ENCODE measurements at regions not wholly inside any gene's neighbourhood (a gene's known extent, or its start where the extent isn't known, plus 50 kb on each side); places are given as distances from the start of the nearest gene placed in this dataset.

- H3K4me1 ChIP-seq (ENCODE audit: insufficient read depth) = no peaks in the 10 kb centered on the region
- H3K36me3 Mint-ChIP-seq (ENCODE audit: low read depth) = no peaks in the 10 kb centered on the region; the same call in 2 of the 3 replicates
- H3K79me2 ChIP-seq (replicated peaks; ENCODE audit: insufficient read depth) = no peaks in the 10 kb centered on the region
- H3K27me3 ChIP-seq (ENCODE audit: insufficient read depth) = no peaks in the 10 kb centered on the region
- TF ChIP-seq NANOG (IDR thresholded peaks at IDR 0.05; ENCODE audit: borderline replicate concordance) = no peak
- TF ChIP-seq ZNF331 (CRISPR knock-in tag; IDR thresholded peaks at IDR 0.05; ENCODE audit: low read depth) = no peak
- no peak for TF ChIP-seq REST (IDR thresholded peaks at IDR 0.05; ENCODE audit: unreplicated experiment)
- no peak for TF ChIP-seq ZNF114 (CRISPR knock-in tag; IDR thresholded peaks at IDR 0.05)
- no peaks in the 10 kb centered on the region for H3K27me3 Mint-ChIP-seq (ENCODE audit: insufficient read depth, low read depth, poor library complexity)
- ATAC-seq (no peak), DNase-seq (ENCODE audit: low spot score) (no peak)
- H3K9me3 Mint-ChIP-seq = peaks cover 9% of the 10 kb centered on the region
- H3K4me3 ChIP-seq = no peak overlapping the region
- no peak overlapping the region for H2AFZ ChIP-seq
- no peak overlapping the region for H3K27ac Mint-ChIP-seq
- no peaks in the 10 kb centered on the region for H3K4me1 Mint-ChIP-seq
- H4K20me1 ChIP-seq (replicated peaks; ENCODE audit: insufficient read depth) = no peaks in the 10 kb centered on the region
- H3K36me3 ChIP-seq (ENCODE audit: insufficient read depth) = no peaks in the 10 kb centered on the region
- no peaks in the 10 kb centered on the region for H3F3A ChIP-seq (replicated peaks; ENCODE audit: low read depth)
- 0 out of 2 replicates have a peak, but pooled peaks cover 14% of the 10 kb centered on the region for H3K9me2 ChIP-seq (ENCODE audit: insufficient read depth)
- no peak overlapping the region for H3K4me2 ChIP-seq
- H3K4me3 Mint-ChIP-seq = no peak overlapping the region
- no peak overlapping the region for H3K27ac ChIP-seq (ENCODE audit: low read depth)
These were observed 178.3 kb downstream of the TRIB2 start for GRCh38 chr2:12895017-12895416.

GRCh38 chr2:12896318-12896982 lies 179.7 kb downstream of the TRIB2 start:
- Histone ChIP-seq H2AFZ (no peak overlapping the region), H4K20me1 (replicated peaks; ENCODE audit: insufficient read depth) (no peaks in the 10 kb centered on the region), H3K4me2 (no peak overlapping the region), H3K9me2 (ENCODE audit: insufficient read depth) (0 out of 2 replicates have a peak, but pooled peaks cover 10% of the 10 kb centered on the region), H3K4me3 (no peak overlapping the region), H3F3A (replicated peaks; ENCODE audit: low read depth) (no peaks in the 10 kb centered on the region), H3K79me2 (replicated peaks; ENCODE audit: insufficient read depth) (no peaks in the 10 kb centered on the region), H3K36me3 (ENCODE audit: insufficient read depth) (no peaks in the 10 kb centered on the region), H3K27ac (ENCODE audit: low read depth) (no peak overlapping the region), H3K27me3 (ENCODE audit: insufficient read depth) (no peaks in the 10 kb centered on the region), H3K4me1 (ENCODE audit: insufficient read depth) (no peaks in the 10 kb centered on the region)
- ATAC-seq = no peak
- Mint-ChIP-seq H3K27ac (0 out of 2 replicates have a peak overlapping the region, but pooled peaks have one; percentile 16), H3K4me3 (no peak overlapping the region), H3K36me3 (ENCODE audit: low read depth) (no peaks in the 10 kb centered on the region; the same call in 2 of the 3 replicates), H3K9me3 (peaks cover 9% of the 10 kb centered on the region), H3K4me1 (no peaks in the 10 kb centered on the region), H3K27me3 (ENCODE audit: insufficient read depth, low read depth, poor library complexity) (no peaks in the 10 kb centered on the region)
- DNase-seq (ENCODE audit: low spot score) = no peak
- TF ChIP-seq ZNF331 (CRISPR knock-in tag; IDR thresholded peaks at IDR 0.05; ENCODE audit: low read depth) = no peak
- no peak for TF ChIP-seq POLR2AphosphoS5 (IDR thresholded peaks at IDR 0.05; ENCODE audit: low read depth)
- TF ChIP-seq ETS1 (IDR thresholded peaks at IDR 0.05) = no peak
- no peak for TF ChIP-seq ZNF462 (CRISPR knock-in tag; IDR thresholded peaks at IDR 0.05)
- TF ChIP-seq CREB1 (CRISPR knock-in tag; IDR thresholded peaks at IDR 0.05; ENCODE audit: low read depth) = no peak
- no peak for TF ChIP-seq ZNF114 (CRISPR knock-in tag; IDR thresholded peaks at IDR 0.05)
- TF ChIP-seq EZH2 (IDR thresholded peaks at IDR 0.05; ENCODE audit: low read depth, unreplicated experiment) = no peak
- no peak for TF ChIP-seq NANOG (IDR thresholded peaks at IDR 0.05; ENCODE audit: borderline replicate concordance)
- no peak for TF ChIP-seq STAT1 (IDR thresholded peaks at IDR 0.05; ENCODE audit: unreplicated experiment)
